ENCODE measurements at regions not wholly inside any gene's neighbourhood (a gene's known extent, or its start where the extent isn't known, plus 50 kb on each side); places are given as distances from the start of the nearest gene placed in this dataset.

GRCh38 chr11:106208760-106209159 is 131.3 kb downstream of the AASDHPPT start:
- H3K4me3 ChIP-seq (ENCODE audit: low read depth, low read length): no peak overlapping the region
- DNase-seq (ENCODE audit: low read depth): no peak

GRCh38 chr11:106212081-106212480 is 134.6 kb downstream of the AASDHPPT start:
- no peak for DNase-seq (ENCODE audit: low read depth)

GRCh38 chr11:106216281-106216680 is 138.8 kb downstream of the AASDHPPT start:
- DNase-seq (ENCODE audit: low read depth): no peak
- no peak overlapping the region for H3K4me3 ChIP-seq (ENCODE audit: low read depth, low read length)

More at GRCh38 chr11:106212081-106212480, 134.6 kb downstream of the AASDHPPT start:
- no peak overlapping the region for H3K4me3 ChIP-seq (ENCODE audit: low read depth, low read length)

- H3K4me3 ChIP-seq (ENCODE audit: low read depth, low read length): no peak overlapping the region
- DNase-seq (ENCODE audit: low read depth): no peak
Observed at GRCh38 chr11:106217456-106217855, 140.0 kb downstream of the AASDHPPT start.

GRCh38 chr11:106218106-106218505 is 140.6 kb downstream of the AASDHPPT start:
- DNase-seq (ENCODE audit: low read depth): no peak
- H3K4me3 ChIP-seq (ENCODE audit: low read depth, low read length): no peak overlapping the region

- H3K4me3 ChIP-seq (ENCODE audit: low read depth, low read length): no peak overlapping the region
- DNase-seq (ENCODE audit: low read depth): no peak
Observed at GRCh38 chr11:106222626-106223025, 145.2 kb downstream of the AASDHPPT start.

GRCh38 chr11:106224172-106224571 is 146.7 kb downstream of the AASDHPPT start:
- DNase-seq (ENCODE audit: low read depth): no peak
- no peak overlapping the region for H3K4me3 ChIP-seq (ENCODE audit: low read depth, low read length)

GRCh38 chr11:106228996-106229395 is 151.5 kb downstream of the AASDHPPT start:
- DNase-seq (ENCODE audit: low read depth): no peak
- no peak overlapping the region for H3K4me3 ChIP-seq (ENCODE audit: low read depth, low read length)

GRCh38 chr11:106231591-106231990 is 154.1 kb downstream of the AASDHPPT start:
- DNase-seq (ENCODE audit: low read depth): no peak

GRCh38 chr11:106233191-106233590 is 155.7 kb downstream of the AASDHPPT start:
- no peak overlapping the region for H3K4me3 ChIP-seq (ENCODE audit: low read depth, low read length)

More at GRCh38 chr11:106231591-106231990, 154.1 kb downstream of the AASDHPPT start:
- no peak overlapping the region for H3K4me3 ChIP-seq (ENCODE audit: low read depth, low read length)

GRCh38 chr11:106234794-106235193 is 157.3 kb downstream of the AASDHPPT start:
- no peak for DNase-seq (ENCODE audit: low read depth)
- no peak overlapping the region for H3K4me3 ChIP-seq (ENCODE audit: low read depth, low read length)

More at GRCh38 chr11:106233191-106233590, 155.7 kb downstream of the AASDHPPT start:
- DNase-seq (ENCODE audit: low read depth): no peak

GRCh38 chr11:106236295-106236694 is 158.8 kb downstream of the AASDHPPT start:
- no peak overlapping the region for H3K4me3 ChIP-seq (ENCODE audit: low read depth, low read length)
- DNase-seq (ENCODE audit: low read depth): no peak

GRCh38 chr11:106238704-106239360 is 161.4 kb downstream of the AASDHPPT start:
- no peak overlapping the region for H3K4me3 ChIP-seq (ENCODE audit: low read depth, low read length)
- no peak for DNase-seq (ENCODE audit: low read depth)

- H3K4me3 ChIP-seq (ENCODE audit: low read depth, low read length): no peak overlapping the region
- no peak for DNase-seq (ENCODE audit: low read depth)
Observed at GRCh38 chr11:106241601-106242257, 164.3 kb downstream of the AASDHPPT start.

GRCh38 chr11:106242718-106243415 is 165.4 kb downstream of the AASDHPPT start:
- H3K4me3 ChIP-seq (ENCODE audit: low read depth, low read length): no peak overlapping the region
- no peak for DNase-seq (ENCODE audit: low read depth)

GRCh38 chr11:106246495-106246894 is 169.0 kb downstream of the AASDHPPT start:
- no peak overlapping the region for H3K4me3 ChIP-seq (ENCODE audit: low read depth, low read length)
- DNase-seq (ENCODE audit: low read depth): no peak

- DNase-seq (ENCODE audit: low read depth): peak; percentile 25
- no peak overlapping the region for H3K4me3 ChIP-seq (ENCODE audit: low read depth, low read length)
Observed at GRCh38 chr11:106249617-106250239, 172.3 kb downstream of the AASDHPPT start.

- no peak for DNase-seq (ENCODE audit: low read depth)
- H3K4me3 ChIP-seq (ENCODE audit: low read depth, low read length): no peak overlapping the region
Observed at GRCh38 chr11:106262852-106263251, 185.4 kb downstream of the AASDHPPT start.

GRCh38 chr11:106263527-106263926 is 186.1 kb downstream of the AASDHPPT start:
- H3K4me3 ChIP-seq (ENCODE audit: low read depth, low read length): no peak overlapping the region
- no peak for DNase-seq (ENCODE audit: low read depth)

- no peak overlapping the region for H3K4me3 ChIP-seq (ENCODE audit: low read depth, low read length)
- DNase-seq (ENCODE audit: low read depth): no peak
Observed at GRCh38 chr11:106271086-106271485, 193.6 kb downstream of the AASDHPPT start.
